HG03196 (cell line): ENCODE measurements at regions not wholly inside any gene's neighbourhood (a gene's known extent, or its start where the extent isn't known, plus 50 kb on each side); places are given as distances from the start of the nearest gene placed in this dataset.
"Not testable (repeated sequence)": the region's sequence is repeated elsewhere in the genome, so short reads cannot be mapped to it uniquely, and the experiment has no call there.

Experiments used
- ATAC-seq: cut with Tn5 transposase; IDR thresholded peaks from one replicate; pipeline ENCODE4 v1.9.1; 2021; ENCODE audit not compliant: unreplicated experiment

DNA sequence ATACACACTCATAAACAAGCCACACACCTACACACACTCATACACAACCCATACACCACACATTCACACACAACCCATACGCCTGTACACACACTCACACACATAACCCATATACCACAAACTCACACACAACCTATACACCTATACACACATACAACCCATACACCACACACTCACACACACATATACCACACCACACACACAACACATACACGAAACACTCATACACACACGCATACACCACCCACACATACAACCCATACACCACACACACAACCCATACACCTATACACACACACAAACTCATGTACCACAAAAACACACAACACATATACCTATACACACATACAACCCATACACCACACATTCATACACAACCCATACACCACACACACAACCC lies 164.3 kb downstream of the TMEM121 start:
- no peak for ATAC-seq

DNA sequence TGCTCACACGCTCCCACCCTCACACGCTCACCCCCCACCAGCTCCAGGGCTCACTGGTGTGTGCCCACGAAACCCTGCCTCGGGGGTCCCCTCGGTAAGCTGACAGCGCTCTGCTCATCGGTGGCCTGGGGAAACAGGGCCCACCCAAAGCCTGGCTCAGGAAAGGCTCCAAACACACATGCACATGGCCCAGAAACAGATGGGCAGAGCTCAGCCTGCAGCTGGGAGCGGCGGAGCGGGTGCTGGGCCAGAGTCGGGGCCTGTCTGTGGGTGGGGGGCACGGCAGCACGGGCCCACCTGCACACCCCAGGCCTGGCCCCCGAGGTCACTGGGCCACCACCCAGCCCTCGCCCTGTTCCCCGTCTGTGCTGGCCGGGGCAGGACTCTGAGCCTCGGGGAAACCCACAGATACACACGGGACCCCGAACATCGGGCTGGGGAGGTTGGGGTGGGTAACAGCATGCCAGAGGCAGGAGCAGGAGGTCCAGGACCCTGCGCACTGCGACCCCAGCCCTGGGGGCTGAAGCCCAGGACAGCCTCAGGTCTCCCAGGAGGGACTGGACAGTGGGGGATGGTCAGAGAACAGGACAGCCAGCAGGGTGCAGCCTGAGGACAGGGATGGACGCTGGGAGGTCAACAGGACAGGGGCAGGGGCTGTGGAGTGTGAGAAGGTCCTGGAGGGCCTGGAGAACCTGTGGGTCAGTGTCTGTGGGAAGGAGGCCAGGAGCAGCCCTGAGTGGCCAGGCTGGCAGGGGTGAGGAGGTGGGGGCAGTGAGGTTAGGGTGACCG lies 165.1 kb downstream of the TMEM121 start:
- not testable (repeated sequence) for ATAC-seq

DNA sequence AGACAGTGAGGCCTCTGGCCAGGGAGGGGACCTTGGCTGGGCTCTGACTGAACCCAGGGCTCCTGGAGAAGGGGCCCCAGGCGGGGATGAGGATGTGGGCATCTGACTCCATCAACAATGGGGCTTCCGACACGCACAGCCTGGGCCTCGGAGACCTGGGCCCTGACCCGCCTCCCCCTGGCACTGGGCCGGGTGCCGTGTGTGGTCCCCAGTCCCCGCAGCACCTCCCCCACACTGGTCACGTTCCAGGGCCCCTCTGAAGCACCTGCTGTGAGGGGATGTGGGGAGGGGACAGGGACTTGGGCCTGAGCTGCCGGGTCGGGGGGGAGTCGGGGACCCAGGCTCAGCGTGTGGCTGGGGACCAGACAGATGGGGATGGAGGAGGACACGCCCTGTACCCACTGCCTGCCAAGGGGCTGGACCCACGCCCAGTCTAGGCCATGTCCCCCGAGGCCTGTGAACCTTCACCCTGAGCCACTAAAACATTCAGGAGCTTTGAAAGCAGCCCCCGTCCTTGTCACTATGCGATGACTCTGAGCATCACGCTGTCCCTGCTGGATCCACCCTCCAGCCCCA lies 165.8 kb downstream of the TMEM121 start:
- not testable (repeated sequence) for ATAC-seq

DNA sequence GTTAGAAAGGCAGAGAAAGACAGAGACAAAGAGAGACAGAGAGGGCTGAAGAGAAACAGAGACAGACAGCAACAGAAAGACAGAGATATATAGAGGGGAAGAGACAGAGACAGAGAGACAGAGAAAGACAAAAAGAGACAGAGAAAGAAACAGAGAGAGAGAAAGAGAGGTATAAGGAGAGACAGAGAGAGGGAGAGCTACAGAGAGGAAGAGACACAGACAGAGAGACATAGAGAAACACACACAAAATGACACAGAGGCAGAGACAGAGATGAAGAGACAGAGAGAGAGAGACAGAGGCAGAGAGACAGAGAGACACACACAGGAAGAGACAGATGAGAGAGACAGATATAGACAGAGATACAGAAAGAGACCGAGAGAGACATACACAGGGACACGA lies 168.6 kb downstream of the TMEM121 start:
- ATAC-seq = no peak

DNA sequence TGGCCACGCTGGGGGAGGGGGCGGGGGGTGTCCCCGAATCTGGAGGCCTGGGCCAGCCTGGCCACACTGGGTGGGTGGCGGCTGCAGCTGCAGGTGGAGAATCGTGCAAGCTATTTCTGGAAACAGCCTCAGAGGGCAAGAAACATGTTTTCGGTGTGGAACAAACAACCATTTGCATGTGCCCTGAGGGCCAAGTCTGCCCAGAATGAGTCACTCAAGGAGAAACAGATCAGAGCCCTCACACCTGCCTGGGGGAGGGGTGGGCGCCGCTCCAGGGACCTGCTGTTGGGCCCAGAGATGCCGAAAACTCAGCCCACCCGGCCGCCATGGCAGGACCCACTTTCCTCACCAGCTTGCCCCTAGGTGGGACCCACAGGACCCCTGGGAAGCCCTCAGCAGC lies 170.0 kb downstream of the TMEM121 start:
- ATAC-seq = peak; percentile 45

DNA sequence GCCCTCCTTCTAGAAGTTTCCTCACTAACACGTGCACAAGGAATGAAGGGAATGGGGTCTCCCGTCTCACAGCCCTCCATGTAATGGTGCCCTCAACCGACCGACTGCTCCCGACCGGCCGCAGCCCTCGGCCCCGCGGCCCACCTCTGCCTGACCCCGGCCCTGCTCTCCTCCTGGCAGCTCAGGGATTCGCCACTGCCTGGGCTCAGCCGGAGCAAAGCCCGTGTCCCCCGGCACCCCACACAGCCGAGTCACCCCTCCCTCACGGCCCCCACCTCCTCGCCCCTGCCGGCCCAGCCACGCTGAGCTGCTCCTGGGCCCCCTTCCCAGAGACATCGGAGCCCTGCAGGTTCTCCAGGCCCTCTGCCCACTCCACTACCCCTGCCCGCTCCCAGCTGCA lies 171.0 kb downstream of the TMEM121 start:
- ATAC-seq = not testable (repeated sequence)

DNA sequence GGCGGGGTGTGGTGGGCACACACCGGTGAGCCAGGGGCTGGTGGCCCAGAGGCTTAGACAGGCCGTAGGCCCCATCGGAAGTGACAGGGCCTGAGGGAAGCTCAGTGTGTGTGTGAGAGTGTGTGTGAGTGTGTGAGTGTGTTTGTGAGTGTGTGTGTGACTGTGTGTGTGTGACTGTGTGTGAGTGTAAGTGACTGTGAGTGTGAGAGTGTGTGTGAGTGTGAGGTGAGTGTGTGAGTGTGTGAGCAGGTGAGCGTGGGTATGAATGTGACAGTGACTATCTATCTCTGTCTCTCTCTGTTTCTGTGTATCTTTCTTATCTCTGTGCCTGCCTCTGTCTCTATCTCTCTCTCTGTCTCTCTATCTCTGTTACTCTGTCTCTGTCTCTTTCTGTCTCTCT lies 171.6 kb downstream of the TMEM121 start:
- not testable (repeated sequence) for ATAC-seq

DNA sequence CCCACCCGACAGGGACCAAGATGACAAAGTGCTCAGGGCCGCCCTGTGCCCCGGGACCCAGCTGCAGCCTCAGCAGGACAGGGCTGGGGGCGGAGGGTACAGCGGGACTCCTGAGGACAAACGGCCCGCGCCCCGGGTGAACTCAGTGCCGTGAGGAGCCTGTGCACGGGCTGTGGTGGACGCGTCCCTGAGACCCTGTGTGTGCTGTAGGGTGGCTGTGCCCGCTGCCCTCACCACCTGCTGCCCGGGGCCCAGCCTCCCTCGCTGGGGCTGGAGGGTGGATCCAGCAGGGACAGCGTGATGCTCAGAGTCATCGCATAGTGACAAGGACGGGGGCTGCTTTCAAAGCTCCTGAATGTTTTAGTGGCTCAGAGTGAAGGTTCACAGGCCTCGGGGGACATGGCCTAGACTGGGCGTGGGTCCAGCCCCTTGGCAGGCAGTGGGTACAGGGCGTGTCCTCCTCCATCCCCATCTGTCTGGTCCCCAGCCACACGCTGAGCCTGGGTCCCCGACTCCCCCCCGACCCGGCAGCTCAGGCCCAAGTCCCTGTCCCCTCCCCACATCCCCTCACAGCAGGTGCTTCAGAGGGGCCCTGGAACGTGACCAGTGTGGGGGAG lies 172.7 kb downstream of the TMEM121 start:
- ATAC-seq = peak; percentile 18

DNA sequence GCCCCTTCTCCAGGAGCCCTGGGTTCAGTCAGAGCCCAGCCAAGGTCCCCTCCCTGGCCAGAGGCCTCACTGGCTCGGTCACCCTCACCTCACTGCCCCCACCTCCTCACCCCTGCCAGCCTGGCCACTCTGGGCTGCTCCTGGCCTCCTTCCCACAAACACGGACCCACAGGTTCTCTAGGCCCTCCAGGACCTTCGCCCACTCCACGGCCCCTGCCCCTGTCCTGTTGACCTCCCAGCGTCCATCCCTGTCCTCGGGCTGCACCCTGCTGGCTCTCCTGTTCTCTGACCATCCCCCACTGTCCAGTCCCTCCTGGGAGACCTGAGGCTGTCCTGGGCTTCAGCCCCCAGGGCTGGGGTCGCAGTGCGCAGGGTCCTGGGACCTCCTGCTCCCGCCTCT lies 173.3 kb downstream of the TMEM121 start:
- peak; percentile 11 for ATAC-seq

DNA sequence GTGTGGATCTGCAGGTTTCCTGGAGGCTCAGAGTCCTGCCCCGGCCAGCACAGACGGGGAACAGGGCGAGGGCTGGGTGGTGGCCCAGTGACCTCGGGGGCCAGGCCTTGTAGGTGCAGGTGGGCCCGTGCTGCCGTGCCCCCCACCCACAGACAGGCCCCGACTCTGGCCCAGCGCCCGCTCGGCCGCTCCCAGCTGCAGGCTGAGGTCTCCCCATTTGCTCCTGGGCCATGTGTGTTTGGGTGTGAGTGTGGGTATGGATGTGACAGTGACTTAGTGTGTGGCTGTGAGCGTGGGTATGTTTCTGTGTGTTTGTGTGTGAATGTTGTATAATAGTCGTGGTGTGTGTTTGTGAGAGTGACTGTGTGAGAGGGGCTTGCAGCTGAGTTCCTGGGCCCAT lies 173.8 kb downstream of the TMEM121 start:
- ATAC-seq = not testable (repeated sequence)

DNA sequence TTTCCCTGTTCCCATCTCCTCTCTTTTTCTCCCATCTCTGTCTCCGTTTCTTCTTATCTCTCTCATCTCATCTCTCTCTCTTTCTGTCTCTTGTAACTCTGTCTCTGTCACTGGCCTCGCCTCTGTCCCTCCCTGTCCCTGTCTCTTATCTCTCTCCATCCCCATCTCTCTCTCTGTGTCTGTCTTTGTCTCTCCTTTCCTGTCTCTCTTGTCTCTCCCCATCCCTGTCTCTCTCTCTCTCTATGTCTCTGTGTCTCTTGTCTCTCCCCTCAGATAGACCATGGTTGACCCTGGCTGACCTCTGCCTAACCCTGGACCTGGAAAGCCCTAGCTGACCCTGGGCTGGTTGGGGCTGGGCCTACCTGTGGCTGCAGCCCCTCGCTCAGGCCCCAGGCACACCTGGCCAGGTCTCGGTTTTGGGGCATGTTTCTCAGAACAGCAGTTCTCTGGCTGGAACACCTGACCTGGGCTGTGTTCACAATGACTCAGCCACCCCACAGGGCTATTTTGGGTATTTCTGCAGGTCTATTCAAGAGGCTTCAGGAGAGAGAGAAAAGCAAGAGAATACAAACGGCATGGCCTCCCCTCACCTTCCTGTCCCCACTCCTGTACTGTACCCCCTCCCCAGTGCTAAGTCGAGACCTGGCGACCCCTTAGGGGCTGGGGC lies 174.4 kb downstream of the TMEM121 start:
- peak; percentile 36 for ATAC-seq

DNA sequence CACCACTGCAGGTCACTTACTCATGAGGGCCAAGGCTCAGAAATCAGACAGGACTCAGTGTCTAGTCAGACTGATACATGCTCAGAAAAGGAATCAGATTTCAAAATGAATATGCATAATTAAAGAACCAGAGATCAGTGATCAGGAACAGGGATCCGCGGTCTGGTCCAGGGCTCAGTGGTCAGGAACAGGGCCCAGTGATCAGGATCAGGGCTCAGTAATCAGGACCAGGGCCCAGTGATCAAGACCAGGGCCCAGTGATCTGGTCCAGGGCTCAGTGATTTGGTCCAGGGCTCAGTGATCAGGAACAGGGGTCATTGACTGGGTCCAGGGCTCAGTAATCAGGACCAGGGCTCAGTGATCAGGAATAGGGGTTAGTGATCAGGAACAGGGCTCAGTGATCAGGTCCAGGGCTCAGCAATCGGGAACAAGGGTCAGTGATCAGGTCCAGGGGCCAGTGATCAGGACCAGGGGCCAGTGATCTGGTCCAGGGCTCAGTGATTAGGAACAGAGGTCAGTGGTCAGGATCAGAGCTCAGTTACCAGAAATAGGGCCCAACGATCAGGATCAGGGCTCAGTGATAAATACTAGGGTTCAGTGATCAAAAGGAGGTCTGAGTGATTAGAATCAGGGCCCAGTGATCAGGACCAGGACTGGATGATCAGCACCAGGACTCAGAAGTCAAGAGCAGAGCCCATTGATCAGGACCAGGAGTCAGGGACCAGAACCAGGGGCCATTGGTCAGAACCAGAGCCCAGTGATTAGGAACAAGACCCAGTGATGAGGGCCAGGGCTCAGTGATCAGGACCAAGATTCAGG lies 175.3 kb downstream of the TMEM121 start:
- no peak for ATAC-seq

DNA sequence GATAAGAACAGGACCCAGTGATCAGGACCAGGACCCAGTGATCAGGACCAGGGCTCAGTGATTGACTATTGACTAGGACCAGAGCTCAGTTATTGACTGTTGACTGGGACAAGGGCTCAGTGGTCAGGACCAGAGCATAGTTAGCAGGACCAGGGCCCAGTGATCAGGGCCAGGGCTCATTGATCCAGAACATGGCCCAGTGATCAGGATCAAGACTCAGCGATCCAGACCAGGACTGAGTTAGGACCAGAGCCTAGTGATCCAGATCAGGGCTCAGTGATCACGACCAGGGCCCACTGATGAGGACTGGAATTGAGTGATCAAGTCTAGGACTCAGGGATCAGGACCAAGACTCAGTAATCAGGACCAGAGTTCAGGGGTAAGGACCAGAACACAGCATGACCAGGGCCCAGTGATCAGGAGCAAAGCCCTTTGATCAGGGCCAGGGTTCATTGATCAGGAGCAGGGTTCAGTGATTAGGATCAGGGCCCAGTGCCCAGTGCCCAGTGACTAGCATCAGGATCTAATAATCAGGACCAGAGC lies 176.0 kb downstream of the TMEM121 start:
- ATAC-seq = no peak

DNA sequence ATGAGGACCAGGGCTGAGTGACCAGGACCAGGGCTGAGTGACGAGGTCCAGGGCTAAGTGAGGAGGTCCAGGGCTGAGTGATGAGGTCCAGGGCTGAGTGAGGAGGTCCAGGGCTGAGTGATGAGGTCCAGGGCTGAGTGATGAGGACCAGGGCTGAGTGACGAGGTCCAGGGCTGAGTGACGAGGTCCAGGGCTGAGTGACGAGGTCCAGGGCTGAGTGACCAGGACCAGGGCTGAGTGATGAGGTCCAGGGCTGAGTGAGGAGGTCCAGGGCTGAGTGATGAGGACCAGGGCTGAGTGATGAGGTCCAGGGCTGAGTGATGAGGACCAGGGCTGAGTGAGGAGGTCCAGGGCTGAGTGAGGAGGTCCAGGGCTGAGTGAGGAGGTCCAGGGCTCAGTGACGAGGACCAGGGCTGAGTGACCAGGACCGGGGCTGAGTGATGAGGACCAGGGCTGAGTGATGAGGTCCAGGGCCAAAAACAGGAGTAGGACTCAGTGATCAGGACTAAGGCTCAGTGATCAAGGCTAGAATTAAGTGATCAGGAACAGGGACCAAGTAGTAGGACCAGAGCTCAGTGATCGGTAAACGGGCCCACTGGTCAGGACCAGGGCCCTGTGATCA lies 176.8 kb downstream of the TMEM121 start:
- ATAC-seq = not testable (repeated sequence)

DNA sequence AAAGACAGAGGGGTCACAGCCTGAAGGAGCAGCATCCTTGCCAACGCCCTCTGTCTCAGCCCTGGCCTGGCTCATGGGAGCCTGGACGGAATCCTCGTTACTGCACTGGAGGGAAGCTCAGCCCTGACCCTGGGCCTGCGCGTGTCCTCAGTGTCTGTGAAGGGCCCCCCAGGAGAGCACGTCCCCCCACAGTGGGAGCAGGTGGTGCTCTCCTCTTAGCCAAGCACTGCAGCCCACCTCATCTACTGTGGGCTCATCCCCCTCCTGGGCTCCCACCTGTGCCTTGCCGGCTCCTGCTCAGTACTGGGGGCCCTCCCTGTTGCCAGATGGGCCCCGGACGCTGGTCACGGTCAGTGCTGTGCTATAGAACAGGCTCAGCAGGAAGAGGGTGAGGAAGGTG lies 177.7 kb downstream of the TMEM121 start:
- ATAC-seq = not testable (repeated sequence)

DNA sequence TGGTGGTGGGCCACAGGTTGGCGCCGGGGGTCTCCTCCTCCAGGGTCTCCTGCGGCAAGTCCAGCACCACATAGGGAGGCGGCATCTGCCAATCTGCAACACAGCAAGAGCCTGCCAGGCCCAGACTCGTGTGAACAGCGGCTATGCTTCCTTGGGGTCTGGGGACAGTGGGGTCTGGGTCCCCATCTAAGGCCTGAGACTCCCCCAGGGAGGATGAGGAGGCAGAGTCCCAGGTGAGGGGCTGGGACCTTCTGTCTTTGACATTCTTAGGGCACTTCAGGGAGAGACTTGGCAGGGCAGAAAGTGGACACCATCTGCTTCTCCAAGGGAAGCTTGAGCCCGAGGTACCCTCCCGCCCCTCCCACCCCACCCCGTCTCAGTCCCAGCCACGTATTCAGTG lies 178.1 kb downstream of the TMEM121 start:
- not testable (repeated sequence) for ATAC-seq

DNA sequence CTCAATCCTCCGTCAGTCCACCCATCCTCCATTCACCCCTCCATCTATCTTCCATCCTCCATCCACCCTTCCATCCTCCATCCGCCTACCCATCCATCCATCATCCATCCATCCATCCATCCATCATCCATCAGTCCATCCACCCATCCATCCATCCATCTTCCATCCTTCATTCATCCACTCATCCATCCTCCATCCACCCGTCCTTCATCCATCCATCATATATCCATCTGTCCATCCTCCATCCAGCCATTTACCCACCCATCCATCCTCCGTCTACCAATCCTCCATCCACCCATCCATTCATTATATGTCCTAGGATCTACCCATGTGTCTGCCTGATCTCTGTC lies 179.1 kb downstream of the TMEM121 start:
- ATAC-seq = not testable (repeated sequence)

DNA sequence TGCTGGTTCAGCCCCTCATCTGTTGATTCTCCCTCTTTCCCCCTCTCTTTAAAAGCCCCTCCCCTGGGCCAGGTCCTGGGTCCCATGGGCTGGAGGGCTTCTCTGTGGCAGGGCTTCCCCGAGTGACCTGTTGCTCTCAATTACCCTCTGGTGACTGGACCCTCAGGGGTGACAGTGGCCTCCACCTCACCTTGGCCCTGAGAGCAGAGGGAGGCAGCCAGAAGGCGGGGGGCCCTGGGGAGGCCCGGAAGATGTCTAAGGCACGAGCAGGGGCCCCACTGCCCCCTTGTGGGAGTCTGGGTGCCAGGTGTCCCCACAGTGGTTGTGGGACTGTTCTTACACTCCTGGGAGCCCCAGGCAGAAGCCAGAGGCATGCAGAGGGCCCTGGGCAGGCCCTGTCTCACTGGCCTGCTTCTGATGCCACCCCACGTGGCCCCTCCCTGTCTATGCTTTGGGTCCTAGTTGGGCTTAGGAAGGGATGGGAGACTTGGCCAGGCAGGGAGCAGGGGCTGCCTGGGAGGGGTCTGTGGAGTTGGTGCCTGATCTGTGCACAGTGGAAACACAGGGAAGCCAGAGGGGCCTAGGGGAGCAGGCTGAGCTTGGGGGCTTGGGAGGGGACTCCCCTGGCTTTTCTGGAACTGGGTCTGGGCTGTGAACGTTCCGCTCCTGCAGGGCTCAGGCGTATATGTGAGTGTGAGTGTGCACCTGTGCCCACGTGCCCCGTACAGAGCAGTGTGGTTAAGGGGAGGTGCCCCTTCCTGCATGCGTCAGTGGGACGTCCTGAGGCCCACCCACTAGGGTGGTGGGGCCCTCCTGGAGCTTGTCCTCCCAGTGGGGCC lies 179.7 kb downstream of the TMEM121 start:
- not testable (repeated sequence) for ATAC-seq

DNA sequence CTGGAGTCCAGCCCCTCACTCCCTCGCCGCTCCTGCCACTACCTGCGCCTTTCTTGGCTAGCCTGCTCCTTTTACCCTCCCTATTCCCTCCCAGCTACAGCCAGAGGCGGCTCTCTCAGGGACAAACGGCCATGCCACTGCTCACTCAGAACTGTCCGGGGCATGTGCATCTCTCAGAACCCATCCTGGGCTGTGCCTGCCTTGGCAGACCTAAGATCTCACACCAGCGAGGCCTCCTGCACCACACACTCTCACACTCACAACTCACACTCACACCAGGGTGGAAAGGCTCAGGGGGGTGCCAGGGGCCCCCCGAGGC lies 180.3 kb downstream of the TMEM121 start:
- ATAC-seq = not testable (repeated sequence)
